ENCODE measurements at regions not wholly inside any gene's neighbourhood (a gene's known extent, or its start where the extent isn't known, plus 50 kb on each side); places are given as distances from the start of the nearest gene placed in this dataset.

GRCh38 chr2:102083393-102083703 lies 59.2 kb upstream of the IL1R1 start:
- Histone ChIP-seq H3K4me1 (peaks cover 0 to 4% of the 10 kb centered on the region in 2 donors), H3K27me3 (no peaks in the 10 kb centered on the region), H3K9me3 (no peaks in the 10 kb centered on the region), H3K36me3 (no peaks in the 10 kb centered on the region), H3K4me3 (no peak overlapping the region), H3K27ac (peak overlapping the region; percentile 58 to 81)
- intact Hi-C loops (cut with DNase I; ENCODE audit: low total_unique reads) = no loop called here
- TF ChIP-seq CTCF (IDR thresholded peaks at IDR 0.05) (no peak), POLR2A (IDR thresholded peaks at IDR 0.05) (no peak), POLR2AphosphoS5 (IDR thresholded peaks at IDR 0.05) (no peak)
- no peak for DNase-seq (ENCODE audit: low spot score in 2 of 2)

GRCh38 chr2:102084651-102085050 lies 57.9 kb upstream of the IL1R1 start:
- Histone ChIP-seq H3K27ac (no peak overlapping the region), H3K27me3 (no peaks in the 10 kb centered on the region), H3K36me3 (no peaks in the 10 kb centered on the region), H3K4me3 (no peak overlapping the region), H3K4me1 (peaks cover 0 to 4% of the 10 kb centered on the region in 2 donors), H3K9me3 (no peaks in the 10 kb centered on the region)
- TF ChIP-seq POLR2A (IDR thresholded peaks at IDR 0.05) (no peak), POLR2AphosphoS5 (IDR thresholded peaks at IDR 0.05) (no peak), CTCF (IDR thresholded peaks at IDR 0.05) (no peak)
- intact Hi-C loops (cut with DNase I; ENCODE audit: low total_unique reads) = no loop called here
- no peak for DNase-seq (ENCODE audit: low spot score in 2 of 2)

- intact Hi-C loops (cut with DNase I; ENCODE audit: low total_unique reads) = no loop called here
- Histone ChIP-seq H3K4me3 (no peak overlapping the region), H3K4me1 (peaks cover 0 to 4% of the 10 kb centered on the region in 2 donors), H3K27me3 (no peaks in the 10 kb centered on the region), H3K36me3 (no peaks in the 10 kb centered on the region), H3K27ac (no peak overlapping the region), H3K9me3 (no peaks in the 10 kb centered on the region)
- TF ChIP-seq CTCF (IDR thresholded peaks at IDR 0.05) = no peak
- TF ChIP-seq POLR2A (IDR thresholded peaks at IDR 0.05) = no peak
- no peak for TF ChIP-seq POLR2AphosphoS5 (IDR thresholded peaks at IDR 0.05)
- no peak for DNase-seq (ENCODE audit: low spot score in 2 of 2)
Measured at GRCh38 chr2:102085238-102085637, 57.3 kb upstream of the IL1R1 start.

- Histone ChIP-seq H3K27me3 (no peaks in the 10 kb centered on the region), H3K4me1 (peaks cover 0 to 4% of the 10 kb centered on the region in 2 donors), H3K27ac (no peak overlapping the region), H3K4me3 (no peak overlapping the region), H3K9me3 (no peaks in the 10 kb centered on the region), H3K36me3 (no peaks in the 10 kb centered on the region)
- TF ChIP-seq CTCF (IDR thresholded peaks at IDR 0.05) (no peak), POLR2AphosphoS5 (IDR thresholded peaks at IDR 0.05) (no peak), POLR2A (IDR thresholded peaks at IDR 0.05) (no peak)
- DNase-seq (ENCODE audit: low spot score in 2 of 2) = no peak
- intact Hi-C loops (cut with DNase I; ENCODE audit: low total_unique reads) = no loop called here
Measured at GRCh38 chr2:102086150-102086872, 56.2 kb upstream of the IL1R1 start.

GRCh38 chr2:102091121-102091520 lies 51.4 kb upstream of the IL1R1 start:
- TF ChIP-seq POLR2A (IDR thresholded peaks at IDR 0.05) (no peak), CTCF (IDR thresholded peaks at IDR 0.05) (no peak), POLR2AphosphoS5 (IDR thresholded peaks at IDR 0.05) (no peak)
- intact Hi-C loops (cut with DNase I; ENCODE audit: low total_unique reads) = no loop called here

More at GRCh38 chr2:102091121-102091520, 51.4 kb upstream of the IL1R1 start:
- Histone ChIP-seq H3K9me3 (no peaks in the 10 kb centered on the region), H3K27ac (no peak overlapping the region), H3K36me3 (no peaks in the 10 kb centered on the region), H3K4me1 (no peaks in the 10 kb centered on the region), H3K4me3 (no peak overlapping the region), H3K27me3 (no peaks in the 10 kb centered on the region)
- no peak for DNase-seq (ENCODE audit: low spot score in 2 of 2)
